BLaER1 (cell line): ENCODE measurements at regions not wholly inside any gene's neighbourhood (a gene's known extent, or its start where the extent isn't known, plus 50 kb on each side); places are given as distances from the start of the nearest gene placed in this dataset.

ENCODE experiments used
- H3K27ac ChIP-seq: shearing (Covaris generic); formaldehyde crosslinking; 2 replicates; pipeline ENCODE4 v1.8.1; 2022
- H3K27me3 ChIP-seq: shearing (Covaris generic); formaldehyde crosslinking; 2 replicates; pipeline ENCODE4 v1.8.1; 2022
- H3K36me3 ChIP-seq: shearing (Covaris generic); formaldehyde crosslinking; 2 replicates; pipeline ENCODE4 v1.8.1; 2022
- H3K4me1 ChIP-seq: shearing (Covaris generic); formaldehyde crosslinking; 2 replicates; pipeline ENCODE4 v1.8.1; 2022
- H3K4me2 ChIP-seq: shearing (Covaris generic); formaldehyde crosslinking; 2 replicates; pipeline ENCODE4 v1.8.1; 2022
- H3K4me3 ChIP-seq: shearing (Covaris generic); formaldehyde crosslinking; 2 replicates; pipeline ENCODE4 v1.8.1; 2022
- H3K9ac ChIP-seq: shearing (Covaris generic); formaldehyde crosslinking; 2 replicates; pipeline ENCODE4 v1.8.1; 2022
- H3K9me3 ChIP-seq: shearing (Covaris generic); formaldehyde crosslinking; 2 replicates; pipeline ENCODE4 v1.8.1; 2022
- H4K20me1 ChIP-seq: shearing (Covaris generic); formaldehyde crosslinking; 2 replicates; pipeline ENCODE4 v1.8.1; 2022
- Cebpa-rat ChIP-seq: shearing (Covaris generic); IDR thresholded peaks from 2 replicates; pipeline ENCODE4 v1.8.1; 2022

DNA sequence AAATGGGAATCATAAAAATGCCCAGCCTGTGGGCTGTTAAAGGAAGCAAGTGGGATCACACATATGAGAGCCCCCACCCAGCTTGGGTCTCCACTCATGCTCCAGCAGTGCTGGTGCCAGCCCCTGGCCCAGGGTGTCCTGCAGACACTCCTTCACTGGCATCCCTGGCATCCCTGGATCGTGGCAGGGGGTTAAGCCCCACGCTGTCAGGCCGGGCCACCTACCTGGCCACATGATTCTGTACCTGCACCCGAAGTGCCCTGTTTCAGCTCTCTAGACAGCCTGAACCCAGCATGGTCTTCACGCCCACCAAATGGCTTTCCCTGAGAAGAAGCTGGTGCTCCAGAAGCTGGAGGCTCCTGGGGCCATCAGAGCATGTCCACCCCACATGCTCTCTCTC is 137.4 kb downstream of the INHBB start:
- Histone ChIP-seq H3K4me1 (peaks cover 19% of the 10 kb centered on the region), H3K27ac (peak overlapping the region; percentile 66), H3K4me3 (no peak overlapping the region), H3K9ac (peak overlapping the region; percentile 41; the same call in 1 of the 2 replicates), H3K4me2 (peak overlapping the region; percentile 73), H3K27me3 (no peaks in the 10 kb centered on the region), H3K9me3 (no peaks in the 10 kb centered on the region), H4K20me1 (no peaks in the 10 kb centered on the region), H3K36me3 (no peaks in the 10 kb centered on the region)
- TF ChIP-seq Cebpa-rat, result no peak

DNA sequence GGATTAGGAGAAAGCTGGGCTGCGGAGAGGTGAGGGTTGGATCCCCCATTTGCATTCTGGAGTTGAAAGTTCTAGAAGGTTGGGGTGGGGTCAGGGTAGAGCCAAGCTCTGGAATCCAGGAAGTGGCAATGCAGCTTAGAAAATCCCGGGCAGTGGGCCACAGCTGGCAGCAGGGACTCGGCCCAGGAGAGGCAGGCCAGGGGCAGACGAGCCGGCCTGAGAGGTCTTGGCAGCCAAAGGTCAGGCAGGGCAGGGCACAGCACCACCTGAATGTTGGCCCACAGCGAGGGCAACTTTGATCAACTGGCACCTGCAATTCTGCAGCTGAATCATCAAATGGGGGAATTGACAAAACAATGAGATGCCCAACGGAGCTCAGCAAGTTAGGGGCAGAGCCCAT is 139.2 kb downstream of the INHBB start:
- TF ChIP-seq Cebpa-rat, result no peak
- Histone ChIP-seq H3K9ac (no peak overlapping the region), H3K4me2 (no peak overlapping the region), H3K36me3 (no peaks in the 10 kb centered on the region), H3K27me3 (no peaks in the 10 kb centered on the region), H4K20me1 (no peaks in the 10 kb centered on the region), H3K4me3 (no peak overlapping the region), H3K4me1 (peaks cover 28% of the 10 kb centered on the region), H3K9me3 (no peaks in the 10 kb centered on the region), H3K27ac (no peak overlapping the region)

DNA sequence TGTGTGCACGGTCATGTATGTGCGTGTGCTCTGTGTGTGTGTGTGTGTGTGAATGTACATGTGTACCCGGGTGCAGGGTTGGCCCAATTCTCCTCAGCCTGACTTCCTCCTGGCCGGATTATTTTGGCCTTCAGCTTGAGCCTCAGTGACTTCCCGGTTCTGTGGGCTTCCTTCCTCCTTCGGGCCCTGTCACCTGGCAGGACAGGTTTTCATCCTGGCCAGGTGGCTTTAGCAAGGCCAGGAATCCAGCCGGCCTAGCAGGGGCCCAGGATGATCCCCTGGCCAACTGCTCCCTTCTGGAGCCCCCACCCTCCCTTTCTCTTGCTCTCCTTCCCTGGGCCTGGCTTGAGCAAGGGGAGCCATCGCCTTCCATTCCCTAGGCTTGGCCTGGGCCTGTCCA is 140.5 kb downstream of the INHBB start:
- H3K4me1 ChIP-seq, result peaks cover 31% of the 10 kb centered on the region
- H3K27me3 ChIP-seq, result no peaks in the 10 kb centered on the region
- no peaks in the 10 kb centered on the region for H3K36me3 ChIP-seq
- no peak overlapping the region for H3K27ac ChIP-seq
- no peaks in the 10 kb centered on the region for H4K20me1 ChIP-seq
- no peaks in the 10 kb centered on the region for H3K9me3 ChIP-seq
- TF ChIP-seq Cebpa-rat, result no peak
- no peak overlapping the region for H3K9ac ChIP-seq
- no peak overlapping the region for H3K4me2 ChIP-seq
- H3K4me3 ChIP-seq, result no peak overlapping the region

- no peaks in the 10 kb centered on the region for H4K20me1 ChIP-seq
- no peak overlapping the region for H3K9ac ChIP-seq
- no peaks in the 10 kb centered on the region for H3K9me3 ChIP-seq
- no peak overlapping the region for H3K4me3 ChIP-seq
- H3K36me3 ChIP-seq, result no peaks in the 10 kb centered on the region
- H3K27ac ChIP-seq, result no peak overlapping the region
- H3K27me3 ChIP-seq, result no peaks in the 10 kb centered on the region
- peaks cover 34% of the 10 kb centered on the region for H3K4me1 ChIP-seq
- no peak overlapping the region for H3K4me2 ChIP-seq
- TF ChIP-seq Cebpa-rat, result no peak
Measured at GRCh38 chr2:120486946-120487345, 141.0 kb downstream of the INHBB start.

- Histone ChIP-seq H3K4me2 (peak overlapping the region; percentile 21; the same call in 1 of the 2 replicates), H3K9me3 (no peaks in the 10 kb centered on the region), H4K20me1 (no peaks in the 10 kb centered on the region), H3K36me3 (no peaks in the 10 kb centered on the region), H3K4me1 (peaks cover 36% of the 10 kb centered on the region), H3K27ac (no peak overlapping the region), H3K4me3 (no peak overlapping the region), H3K9ac (no peak overlapping the region), H3K27me3 (no peaks in the 10 kb centered on the region)
- no peak for TF ChIP-seq Cebpa-rat
Measured at GRCh38 chr2:120488531-120488930, 142.6 kb downstream of the INHBB start.

- Histone ChIP-seq H4K20me1 (no peaks in the 10 kb centered on the region), H3K9me3 (no peaks in the 10 kb centered on the region), H3K4me1 (peaks cover 36% of the 10 kb centered on the region), H3K27ac (no peak overlapping the region), H3K27me3 (no peaks in the 10 kb centered on the region), H3K4me2 (peak overlapping the region; percentile 21; the same call in 1 of the 2 replicates), H3K9ac (no peak overlapping the region), H3K4me3 (no peak overlapping the region), H3K36me3 (no peaks in the 10 kb centered on the region)
- no peak for TF ChIP-seq Cebpa-rat
Measured at GRCh38 chr2:120489023-120489422, 143.1 kb downstream of the INHBB start.

DNA sequence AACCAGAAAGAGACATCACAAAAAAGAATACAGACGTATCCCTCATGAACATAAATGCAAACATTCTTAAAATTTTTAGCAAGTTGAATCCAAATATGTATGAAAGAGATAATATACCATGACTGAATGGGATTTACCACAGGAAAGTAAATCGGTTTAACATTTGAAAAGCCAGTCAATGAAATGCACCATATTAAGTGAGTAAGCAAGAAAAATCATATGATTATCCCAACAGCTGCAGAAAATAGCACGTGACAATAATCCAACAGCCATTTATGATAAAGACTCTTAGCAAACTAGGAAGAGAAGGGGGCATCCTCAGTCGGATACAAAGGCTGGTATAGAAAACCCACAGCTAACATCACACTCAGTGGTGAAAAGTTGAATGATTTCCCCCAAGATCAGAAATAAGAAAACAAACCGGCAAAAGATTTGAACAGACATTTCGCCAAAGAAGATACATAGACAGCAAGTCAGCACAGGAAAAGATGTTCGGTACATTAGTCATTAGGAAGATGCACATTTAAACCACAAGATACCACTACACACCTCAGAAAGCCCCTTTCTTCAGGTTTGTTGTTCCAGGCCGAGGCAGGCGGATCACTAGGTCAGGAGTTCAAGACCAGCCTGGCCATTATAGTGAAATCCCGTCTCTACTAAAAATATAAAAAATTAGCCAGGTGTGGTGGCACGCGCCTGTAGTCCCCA is 144.3 kb downstream of the INHBB start:
- no peak overlapping the region for H3K27ac ChIP-seq
- H3K4me3 ChIP-seq, result no peak overlapping the region
- H3K4me1 ChIP-seq, result peaks cover 37% of the 10 kb centered on the region
- no peaks in the 10 kb centered on the region for H3K27me3 ChIP-seq
- no peaks in the 10 kb centered on the region for H4K20me1 ChIP-seq
- no peak overlapping the region for H3K4me2 ChIP-seq
- H3K9ac ChIP-seq, result no peak overlapping the region
- TF ChIP-seq Cebpa-rat, result no peak
- no peaks in the 10 kb centered on the region for H3K9me3 ChIP-seq
- no peaks in the 10 kb centered on the region for H3K36me3 ChIP-seq

DNA sequence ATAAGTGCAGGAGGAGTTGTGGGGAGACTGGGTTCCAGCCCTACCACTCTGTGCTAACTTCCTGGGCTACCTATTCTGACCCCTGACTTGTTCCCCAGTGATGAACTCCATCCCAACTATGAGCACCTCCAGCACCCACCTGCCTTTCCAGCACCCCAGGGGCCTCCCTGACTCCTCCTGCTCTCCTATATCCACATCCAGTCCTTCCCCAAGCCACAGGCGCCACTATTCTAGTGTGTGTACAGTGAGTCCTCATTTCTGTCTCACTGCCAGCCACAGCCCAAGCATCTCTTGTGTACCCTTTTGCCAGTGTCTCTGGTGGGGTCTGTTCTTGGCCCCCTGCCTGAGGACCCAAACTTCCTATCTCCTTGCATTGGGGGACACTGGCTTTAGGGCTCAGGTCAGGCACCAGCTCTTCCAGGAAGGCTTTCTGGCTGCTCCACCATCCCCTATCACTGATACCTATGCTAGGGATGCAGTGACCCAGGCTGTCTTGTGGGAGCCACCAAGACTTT is 145.2 kb downstream of the INHBB start:
- Histone ChIP-seq H3K27me3 (no peaks in the 10 kb centered on the region), H3K4me2 (no peak overlapping the region), H3K9me3 (no peaks in the 10 kb centered on the region), H3K36me3 (no peaks in the 10 kb centered on the region), H3K27ac (no peak overlapping the region), H3K4me3 (no peak overlapping the region), H3K4me1 (peaks cover 45% of the 10 kb centered on the region), H4K20me1 (no peaks in the 10 kb centered on the region), H3K9ac (no peak overlapping the region)
- TF ChIP-seq Cebpa-rat, result no peak

- H3K4me2 ChIP-seq, result peak overlapping the region; percentile 64
- H3K27ac ChIP-seq, result no peak overlapping the region
- no peaks in the 10 kb centered on the region for H3K27me3 ChIP-seq
- H3K36me3 ChIP-seq, result no peaks in the 10 kb centered on the region
- H3K4me1 ChIP-seq, result peaks cover 66% of the 10 kb centered on the region
- H4K20me1 ChIP-seq, result no peaks in the 10 kb centered on the region
- no peak overlapping the region for H3K9ac ChIP-seq
- no peak for TF ChIP-seq Cebpa-rat
- H3K4me3 ChIP-seq, result no peak overlapping the region
- H3K9me3 ChIP-seq, result no peaks in the 10 kb centered on the region
Measured at GRCh38 chr2:120493231-120493630, 147.3 kb downstream of the INHBB start.

GRCh38 chr2:120494446-120494845 is 148.5 kb downstream of the INHBB start:
- Histone ChIP-seq H3K9ac (no peak overlapping the region), H3K27ac (peak overlapping the region; percentile 41; the same call in 1 of the 2 replicates), H3K4me1 (peaks cover 69% of the 10 kb centered on the region), H3K4me2 (peak overlapping the region; percentile 36), H3K36me3 (no peaks in the 10 kb centered on the region), H3K4me3 (no peak overlapping the region), H3K9me3 (no peaks in the 10 kb centered on the region), H3K27me3 (no peaks in the 10 kb centered on the region), H4K20me1 (no peaks in the 10 kb centered on the region)
- no peak for TF ChIP-seq Cebpa-rat
